ENCODE measurements at regions not wholly inside any gene's neighbourhood (a gene's known extent, or its start where the extent isn't known, plus 50 kb on each side); places are given as distances from the start of the nearest gene placed in this dataset.
A peak's percentile ranks its signal among the peaks of the same experiment; 100 is the strongest.

DNA sequence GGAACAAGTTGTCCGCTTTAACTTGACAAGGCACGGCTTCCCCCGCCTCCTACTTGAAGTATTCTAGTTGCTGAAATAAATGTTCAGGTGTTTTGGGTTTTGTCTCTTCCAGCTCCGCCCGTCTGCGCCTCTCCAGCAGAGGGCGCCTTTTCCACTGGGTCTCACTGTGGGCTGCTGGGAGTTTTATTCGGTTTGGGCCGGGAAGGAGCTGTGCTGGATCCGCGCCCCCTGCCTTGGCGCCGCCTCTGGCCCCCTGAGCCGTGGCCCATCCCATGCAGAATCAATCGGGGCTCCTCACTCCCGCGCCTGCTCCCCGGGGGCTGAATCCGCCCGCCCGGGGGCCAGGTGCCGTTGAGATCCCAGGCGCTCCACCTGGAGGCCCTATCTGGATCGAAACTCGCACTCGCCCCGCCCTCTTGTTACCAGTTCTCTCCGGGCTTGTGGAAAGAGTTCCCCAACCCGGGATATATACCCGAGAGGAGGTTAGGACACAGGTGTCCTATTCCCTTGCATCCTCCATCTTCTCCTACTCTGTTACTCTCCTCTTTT, 51.0 kb upstream of the TCF21 start:
- FAIRE-seq (peak; percentile 70), DNase-seq (ENCODE audit: low read depth in 1 of 2, low spot score in 2 of 2) (peak; percentile 87 to 93)
- Histone ChIP-seq H3K14ac (ENCODE audit: insufficient read length) (no peak overlapping the region), H3K18ac (ENCODE audit: extremely low read depth, low read length) (peak overlapping the region; percentile 43; the same call in 1 of the 2 replicates), H2BK5ac (ENCODE audit: low read depth, low read length) (peak overlapping the region; percentile 55), H4K20me1 (replicated peaks in 1 of 2; ENCODE audit: control insufficient read depth in 1 of 2, insufficient read depth in 2 of 2, low read length in 2 of 2) (no peaks in the 10 kb centered on the region), H3K4me1 (replicated peaks in 1 of 4; ENCODE audit: control insufficient read depth in 3 of 4, insufficient read depth in 4 of 4, low read length in 3 of 4) (peaks cover 0 to 2% (median 0%) of the 10 kb centered on the region in 4 experiments; a peak in 2 of 7 replicates), H3K4me2 (ENCODE audit: insufficient read depth in 1 of 2, low read depth in 2 of 2, low read length in 2 of 2) (peak overlapping the region; percentile 35 to 59), H3K23me2 (ENCODE audit: low read depth, low read length) (0 out of 2 replicates have a peak, but pooled peaks cover 2% of the 10 kb centered on the region), H3K79me1 (ENCODE audit: low read depth, low read length) (no peaks in the 10 kb centered on the region), H2AFZ (ENCODE audit: low read length) (peak overlapping the region; percentile 99), H3K4me3 (ENCODE audit: extremely low read depth in 1 of 4, insufficient read depth in 2 of 4, low read depth in 3 of 4, low read length in 4 of 4) (peak overlapping the region; percentile 40 to 68 (median 50)), H3K9ac (replicated peaks in 1 of 4; ENCODE audit: extremely low read depth in 1 of 4, low read depth in 3 of 4, low read length in 3 of 4) (peak overlapping the region in 3 of 4 experiments; percentile 50 to 61 (median 52); a peak in 4 of 7 replicates), H2BK12ac (ENCODE audit: low read depth, low read length) (peak overlapping the region; percentile 95; the same call in 1 of the 2 replicates), H2BK20ac (ENCODE audit: low read length) (no peak overlapping the region), H3K36me3 (ENCODE audit: control insufficient read depth in 2 of 4, insufficient read depth in 4 of 4, low read length in 3 of 4) (no peaks in the 10 kb centered on the region), H3K23ac (ENCODE audit: insufficient read length) (no peak overlapping the region), H3K4ac (replicated peaks; ENCODE audit: insufficient read length, low read depth, low read length) (no peak overlapping the region), H3K79me2 (ENCODE audit: control insufficient read depth in 1 of 2, insufficient read depth in 2 of 2, low read length in 2 of 2) (no peaks in the 10 kb centered on the region), H2BK120ac (replicated peaks; ENCODE audit: low read depth, low read length) (peak overlapping the region; percentile 86), H3K9me3 (ENCODE audit: insufficient read depth in 2 of 2, low read depth in 1 of 2, low read length in 1 of 2) (no peaks in the 10 kb centered on the region), H3K27ac (ENCODE audit: low read depth, low read length) (peak overlapping the region; percentile 49; the same call in 1 of the 2 replicates), H4K5ac (ENCODE audit: insufficient read length, low read depth, low read length) (peak overlapping the region; percentile 76), H3K27me3 (replicated peaks in 1 of 4; ENCODE audit: control insufficient read depth in 3 of 4, extremely low read depth in 1 of 4, insufficient read depth in 3 of 4, low read length in 3 of 4) (no peaks in the 10 kb centered on the region), H4K91ac (replicated peaks; ENCODE audit: insufficient read length, low read length) (no peak overlapping the region), H2AK5ac (ENCODE audit: low read depth, low read length) (no peak overlapping the region), H2BK15ac (ENCODE audit: low read length) (no peak overlapping the region), H3K56ac (replicated peaks; ENCODE audit: insufficient read length, low read depth, low read length) (no peak overlapping the region), H4K8ac (ENCODE audit: extremely low read depth, insufficient read depth, low read length) (peak overlapping the region; percentile 91; the same call in 1 of the 2 replicates)
- WGBS, 2 experiments (ENCODE audit: extremely low coverage in 1 of 2, insufficient coverage in 1 of 2, insufficient read length in 1 of 2, insufficient replicate concordance in 2 of 2, low coverage in 1 of 2, low lambda C conversion rate in 2 of 2, missing lambda C conversion rate in 1 of 2) = 4% methylated on average over 28 of the region's 30 CpGs; no CpG with 5 or more reads in 1 of the 2 experiments
- CTCF ChIA-PET (ENCODE audit: partially characterized antibody) = interaction anchor here (0.7 to 3.3 kb wide), 31 partner anchors 8 to 1007 kb away, joined by 3 to 31 read pairs (median 5); partner anchors contain the start of gene TCF21
- POLR2A ChIA-PET (ENCODE audit: partially characterized antibody) = interaction anchor here (0.7 to 0.8 kb wide), 2 partner anchors 22 to 43 kb away, joined by 3 read pairs; no protein-coding TSS in a partner anchor
- TF ChIP-seq PHF8 (conservative IDR thresholded peaks at IDR 0.05; ENCODE audit: low read depth, low read length) (peak; percentile 70), POLR2A (IDR thresholded peaks at IDR 0.05; ENCODE audit: control extremely low read depth in 1 of 2, low read depth in 2 of 2, low read length in 2 of 2) (peak in 1 of 2 experiments; percentile 51; a peak in 1 of 3 replicates), CBX5 (IDR thresholded peaks at IDR 0.05; ENCODE audit: low read depth, low read length) (no peak), SP1 (IDR thresholded peaks at IDR 0.05; ENCODE audit: low read depth, low read length) (no peak), KDM1A (IDR thresholded peaks at IDR 0.05; ENCODE audit: borderline replicate concordance, low read length) (0 out of 2 replicates have a peak, but pooled peaks have one; percentile 28), EZH2 (IDR thresholded peaks at IDR 0.05; ENCODE audit: low read depth, low read length, severe bottlenecking) (no peak), TCF12 (IDR thresholded peaks at IDR 0.05; ENCODE audit: low read depth, low read length) (peak; percentile 73; the same call in 1 of the 2 replicates), TEAD4 (IDR thresholded peaks at IDR 0.05; ENCODE audit: low read depth, low read length) (no peak), TAF7 (optimal IDR thresholded peaks at IDR 0.05; ENCODE audit: borderline replicate concordance, low read depth, low read length) (peak; percentile 51), RAD21 (IDR thresholded peaks at IDR 0.05 in 1 of 2, conservative IDR thresholded peaks at IDR 0.05 in 1 of 2; ENCODE audit: low read depth in 2 of 2, low read length in 2 of 2) (peak; percentile 68 to 79)

All from H1 (cell line).